DND-41 (cell line): ENCODE measurements at regions not wholly inside any gene's neighbourhood (a gene's known extent, or its start where the extent isn't known, plus 50 kb on each side); places are given as distances from the start of the nearest gene placed in this dataset.

ENCODE experiments used
- ATAC-seq: fragments of 200-7000 bp; cut with Tn5 transposase; 3 replicates; pipeline ENCODE4 v1.9.1; 2021; ENCODE audit warnings: low read depth; ENCODE audit not compliant: insufficient read depth
- DNase-seq: peaks from one replicate; pipeline ENCODE4 v3.0.0-alpha.2; 2020
- H2AFZ ChIP-seq: 2 replicates; pipeline ENCODE4 v1.6.0; 2012; ENCODE audit warnings: low read depth, low read length
- H3K27ac ChIP-seq: 2 replicates; pipeline ENCODE4 v1.5.1; 2012; ENCODE audit warnings: low read length, inconsistent platforms
- H3K27me3 ChIP-seq: fragments of 200-600 bp; sonication (generic); 2 replicates; pipeline ENCODE4 v1.6.0; 2012; ENCODE audit warnings: low read length, mild to moderate bottlenecking, inconsistent platforms; ENCODE audit not compliant: insufficient read depth, poor library complexity
- H3K36me3 ChIP-seq: 2 replicates; pipeline ENCODE4 v1.5.1; 2012; ENCODE audit warnings: low read length, inconsistent platforms; ENCODE audit not compliant: insufficient read depth
- H3K4me1 ChIP-seq: 2 replicates; pipeline ENCODE4 v1.5.1; 2012; ENCODE audit warnings: mild to moderate bottlenecking, low read length; ENCODE audit not compliant: insufficient read depth
- H3K4me2 ChIP-seq: 2 replicates; pipeline ENCODE4 v1.6.0; 2012; ENCODE audit warnings: mild to moderate bottlenecking, moderate library complexity, low read length, inconsistent platforms; ENCODE audit not compliant: insufficient read depth
- H3K4me3 ChIP-seq, 2 experiments: fragments of 200-600 bp in 1 of 2; shearing (Covaris generic) in 1 of 2; 2 replicates each; pipeline ENCODE4 v1.5.1; 2012 to 2016; ENCODE audit warnings: inconsistent platforms in 2 of 2, low read length in 2 of 2, mild to moderate bottlenecking in 2 of 2, low read depth in 1 of 2, moderate library complexity in 1 of 2
- H3K79me2 ChIP-seq: 2 replicates; pipeline ENCODE4 v1.6.0; 2012; ENCODE audit warnings: low read length, inconsistent platforms; ENCODE audit not compliant: insufficient read depth
- H3K9ac ChIP-seq: 2 replicates; pipeline ENCODE4 v1.6.0; 2012; ENCODE audit warnings: low read depth, mild to moderate bottlenecking, inconsistent platforms, low read length, moderate library complexity
- H3K9me3 ChIP-seq: 2 replicates; pipeline ENCODE4 v1.5.1; 2012; ENCODE audit warnings: low read length, moderate library complexity, mild to moderate bottlenecking, inconsistent platforms; ENCODE audit not compliant: insufficient read depth, severe bottlenecking
- H4K20me1 ChIP-seq: 2 replicates; pipeline ENCODE4 v1.6.0; 2012; ENCODE audit warnings: low read length; ENCODE audit not compliant: insufficient read depth
- CTCF ChIP-seq: IDR thresholded peaks from 2 replicates; pipeline ENCODE4 v1.5.1; 2012; ENCODE audit warnings: borderline replicate concordance, low read length, moderate library complexity, mild to moderate bottlenecking; ENCODE audit not compliant: poor library complexity, severe bottlenecking; ENCODE audit errors: extremely low read depth
- EZH2 ChIP-seq: IDR thresholded peaks from 3 replicates; pipeline ENCODE4 v1.6.1; 2012; ENCODE audit warnings: borderline replicate concordance, low read depth, mild to moderate bottlenecking, moderate library complexity, low read length, inconsistent platforms; ENCODE audit not compliant: severe bottlenecking

- Histone ChIP-seq H4K20me1 (no peaks in the 10 kb centered on the region), H3K27ac (no peak overlapping the region), H3K4me3 (no peak overlapping the region), H3K4me1 (no peaks in the 10 kb centered on the region), H3K36me3 (no peaks in the 10 kb centered on the region), H3K79me2 (no peaks in the 10 kb centered on the region), H2AFZ (no peak overlapping the region), H3K27me3 (no peaks in the 10 kb centered on the region), H3K9ac (no peak overlapping the region), H3K9me3 (no peaks in the 10 kb centered on the region), H3K4me2 (no peak overlapping the region)
- TF ChIP-seq CTCF, result no peak
- TF ChIP-seq EZH2, result no peak
- ATAC-seq, result no peak
- DNase-seq, result no peak
These were observed 1038.9 kb downstream of the GRM8 start for GRCh38 chr7:126213876-126214275.

GRCh38 chr7:126211875-126212274 is 1040.9 kb downstream of the GRM8 start:
- no peaks in the 10 kb centered on the region for H3K9me3 ChIP-seq
- no peak overlapping the region for H3K4me3 ChIP-seq
- H3K9ac ChIP-seq, result no peak overlapping the region
- no peak for TF ChIP-seq EZH2
- no peak for TF ChIP-seq CTCF
- H3K27me3 ChIP-seq, result no peaks in the 10 kb centered on the region
- no peaks in the 10 kb centered on the region for H3K79me2 ChIP-seq
- no peak for DNase-seq
- H3K4me1 ChIP-seq, result no peaks in the 10 kb centered on the region
- H2AFZ ChIP-seq, result no peak overlapping the region
- no peaks in the 10 kb centered on the region for H4K20me1 ChIP-seq
- no peak overlapping the region for H3K4me2 ChIP-seq
- H3K27ac ChIP-seq, result no peak overlapping the region
- no peak for ATAC-seq
- H3K36me3 ChIP-seq, result no peaks in the 10 kb centered on the region

GRCh38 chr7:126210707-126211106 is 1042.0 kb downstream of the GRM8 start:
- DNase-seq (no peak), ATAC-seq (no peak)
- TF ChIP-seq CTCF, result no peak
- no peak for TF ChIP-seq EZH2
- Histone ChIP-seq H3K27ac (no peak overlapping the region), H3K79me2 (no peaks in the 10 kb centered on the region), H3K36me3 (no peaks in the 10 kb centered on the region), H3K4me1 (no peaks in the 10 kb centered on the region), H3K4me3 (no peak overlapping the region), H2AFZ (no peak overlapping the region), H3K4me2 (no peak overlapping the region), H3K27me3 (no peaks in the 10 kb centered on the region), H3K9ac (no peak overlapping the region), H3K9me3 (no peaks in the 10 kb centered on the region), H4K20me1 (no peaks in the 10 kb centered on the region)

GRCh38 chr7:126203185-126203584 is 1049.6 kb downstream of the GRM8 start:
- Histone ChIP-seq H3K9me3 (no peaks in the 10 kb centered on the region), H3K79me2 (no peaks in the 10 kb centered on the region), H2AFZ (no peak overlapping the region), H3K27ac (no peak overlapping the region), H3K4me2 (no peak overlapping the region), H3K4me1 (no peaks in the 10 kb centered on the region), H3K36me3 (no peaks in the 10 kb centered on the region), H3K4me3 (no peak overlapping the region), H3K9ac (no peak overlapping the region), H4K20me1 (no peaks in the 10 kb centered on the region), H3K27me3 (no peaks in the 10 kb centered on the region)
- TF ChIP-seq CTCF (no peak), EZH2 (no peak)
- ATAC-seq (no peak), DNase-seq (no peak)
